Ramos (cell line): ENCODE measurements at regions not wholly inside any gene's neighbourhood (a gene's known extent, or its start where the extent isn't known, plus 50 kb on each side); places are given as distances from the start of the nearest gene placed in this dataset.

ENCODE experiments used
- in situ Hi-C: fragments of 300-500 bp; cut with MboI; formaldehyde crosslinking; loops from one replicate; pipeline ENCODE4 v1.14.3; 2022; ENCODE audit warnings: low sequenced_read_pairs; ENCODE audit not compliant: unreplicated experiment

- in situ Hi-C loops: loop anchor here (10.0 kb wide), 1 partner anchor 281 kb away; no protein-coding TSS in a partner anchor
Measured at GRCh38 chr1:233513431-233513830, 100.5 kb upstream of the KCNK1 start.

GRCh38 chr1:233514946-233515391 is 98.9 kb upstream of the KCNK1 start:
- in situ Hi-C loops: loop anchor here (10.0 kb wide), 1 partner anchor 280 kb away; no protein-coding TSS in a partner anchor

- in situ Hi-C loops: loop anchor here (10.0 kb wide), 1 partner anchor 278 kb away; no protein-coding TSS in a partner anchor
Measured at GRCh38 chr1:233516732-233517131, 97.2 kb upstream of the KCNK1 start.

- in situ Hi-C loops: loop anchor here (10.0 kb wide), 1 partner anchor 276 kb away; no protein-coding TSS in a partner anchor
Measured at GRCh38 chr1:233518344-233518743, 95.6 kb upstream of the KCNK1 start.

GRCh38 chr1:233520261-233521191 is 93.4 kb upstream of the KCNK1 start:
- in situ Hi-C loops: no loop called here

GRCh38 chr1:233523047-233523446 is 90.9 kb upstream of the KCNK1 start:
- in situ Hi-C loops: no loop called here

GRCh38 chr1:233527818-233528217 is 86.1 kb upstream of the KCNK1 start:
- in situ Hi-C loops: no loop called here

- in situ Hi-C loops: no loop called here
Measured at GRCh38 chr1:233530665-233531386, 83.1 kb upstream of the KCNK1 start.

GRCh38 chr1:233540816-233541215 is 73.1 kb upstream of the KCNK1 start:
- in situ Hi-C loops: no loop called here

- in situ Hi-C loops: no loop called here
Measured at GRCh38 chr1:233543338-233544255, 70.3 kb upstream of the KCNK1 start.

- in situ Hi-C loops: no loop called here
Measured at GRCh38 chr1:233544304-233544703, 69.6 kb upstream of the KCNK1 start.

- in situ Hi-C loops: no loop called here
Measured at GRCh38 chr1:233547726-233548125, 66.2 kb upstream of the KCNK1 start.

GRCh38 chr1:233549404-233549803 is 64.5 kb upstream of the KCNK1 start:
- in situ Hi-C loops: no loop called here

GRCh38 chr1:233549917-233550316 is 64.0 kb upstream of the KCNK1 start:
- in situ Hi-C loops: no loop called here

GRCh38 chr1:233554037-233554436 is 59.9 kb upstream of the KCNK1 start:
- in situ Hi-C loops: no loop called here

- in situ Hi-C loops: no loop called here
Measured at GRCh38 chr1:233561708-233562426, 52.0 kb upstream of the KCNK1 start.
